HG02938 (cell line): ENCODE measurements at regions not wholly inside any gene's neighbourhood (a gene's known extent, or its start where the extent isn't known, plus 50 kb on each side); places are given as distances from the start of the nearest gene placed in this dataset.
A peak's percentile ranks its signal among the peaks of the same experiment; 100 is the strongest.
"Not testable (repeated sequence)": the region's sequence is repeated elsewhere in the genome, so short reads cannot be mapped to it uniquely, and the experiment has no call there.

Experiments used
- ATAC-seq: cut with Tn5 transposase; IDR thresholded peaks from one replicate; pipeline ENCODE4 v1.9.1; 2021; ENCODE audit warnings: mild to moderate bottlenecking, moderate library complexity; ENCODE audit not compliant: unreplicated experiment

- no peak for ATAC-seq
These were observed 50.2 kb upstream of the SNAPC3 start for GRCh38 chr9:15372455-15372854.

- no peak for ATAC-seq
These were observed 51.2 kb upstream of the SNAPC3 start for GRCh38 chr9:15371448-15371845.

- ATAC-seq: no peak
These were observed 51.9 kb upstream of the SNAPC3 start for GRCh38 chr9:15370466-15371447.

GRCh38 chr9:15369871-15370270, 52.8 kb upstream of the SNAPC3 start:
- ATAC-seq: no peak

DNA sequence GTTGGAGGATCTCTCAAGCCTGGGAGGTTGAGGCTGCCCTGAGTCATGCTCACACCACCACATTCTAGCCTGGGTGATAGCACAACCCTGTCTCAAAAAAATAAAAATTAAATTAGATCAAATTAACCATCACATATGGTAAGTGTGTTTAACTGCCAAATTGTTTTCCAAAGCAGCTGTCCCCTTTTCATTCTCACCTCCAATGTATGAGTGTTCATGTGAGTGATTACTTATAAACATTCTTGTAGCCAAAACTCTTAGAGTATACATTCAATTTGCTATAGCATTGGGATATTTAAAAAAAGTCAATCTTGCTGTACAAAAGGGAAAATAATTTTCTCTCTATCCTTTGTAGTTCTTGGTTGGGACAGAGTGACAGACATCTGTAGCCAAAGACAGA, 53.4 kb upstream of the SNAPC3 start:
- ATAC-seq: no peak

DNA sequence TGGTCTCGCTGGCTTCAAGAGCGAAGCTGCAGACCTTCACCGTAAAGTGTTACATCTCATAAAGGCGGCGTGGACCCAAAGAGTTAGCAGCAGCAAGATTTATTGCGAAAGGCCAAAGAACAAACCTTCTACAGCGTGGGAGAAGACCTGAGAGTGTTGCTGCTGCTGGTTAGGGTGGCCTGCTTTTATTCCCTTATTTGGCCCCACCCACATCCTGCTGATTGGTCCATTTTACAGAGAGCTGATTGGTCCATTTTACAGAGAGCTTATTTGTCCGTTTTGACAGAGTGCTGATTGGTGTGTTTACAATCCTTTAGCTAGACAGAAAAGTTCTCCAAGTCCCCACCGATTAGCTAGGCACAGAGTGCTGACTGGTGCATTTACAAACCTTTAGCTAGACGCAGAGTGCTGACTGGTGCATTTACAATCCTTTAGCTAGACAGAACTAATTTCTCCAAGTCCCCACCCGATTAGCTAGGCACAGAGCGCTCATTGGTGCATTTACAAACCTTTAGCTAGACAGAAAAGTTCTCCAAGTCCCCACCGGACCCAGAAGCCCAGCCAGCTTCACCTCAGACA, 57.6 kb upstream of the SNAPC3 start:
- not testable (repeated sequence) for ATAC-seq

GRCh38 chr9:15361737-15362136, 54.7 kb upstream of the TTC39B start:
- no peak for ATAC-seq

GRCh38 chr9:15357050-15357653, 50.1 kb upstream of the TTC39B start:
- ATAC-seq: peak; percentile 84
